H1 (cell line): ENCODE measurements at regions not wholly inside any gene's neighbourhood (a gene's known extent, or its start where the extent isn't known, plus 50 kb on each side); places are given as distances from the start of the nearest gene placed in this dataset.

Experiments
- CTCF ChIA-PET: fragments of 300-600 bp; sonication (Branson Sonifier 250); formaldehyde crosslinking; loops from one replicate; lab custom pipeline; 2021; ENCODE audit not compliant: partially characterized antibody; lab: Charles Lee
- POLR2A ChIA-PET: fragments of 300-600 bp; sonication (Branson Sonifier 250); formaldehyde crosslinking; loops from one replicate; lab custom pipeline; 2021; ENCODE audit warnings: inconsistent platforms; ENCODE audit not compliant: partially characterized antibody; lab: Charles Lee
- DNase-seq, 2 experiments: peaks; one replicate each; pipeline versions ENCODE4 v3.0.0 to v3.0.0-alpha.2; 2010 to 2022; ENCODE audit warnings: low spot score in 2 of 2, low read depth in 1 of 2, mixed read lengths in 1 of 2
- FAIRE-seq: peaks from 2 replicates; lab custom pipeline; 2011; peaks lifted over from hg19 to GRCh38; lab: Jason Lieb, UNC
- H2AFZ ChIP-seq: 2 replicates; pipeline ENCODE4 v1.8.1; 2012; ENCODE audit warnings: low read length, inconsistent platforms
- H2AK5ac ChIP-seq: 2 replicates; pipeline ENCODE4 v1.6.1; 2013; ENCODE audit warnings: low read depth, low read length
- H2BK120ac ChIP-seq: replicated peaks from 2 replicates; pipeline ENCODE3; 2013; ENCODE audit warnings: low read depth, low read length, inconsistent platforms
- H2BK12ac ChIP-seq: 2 replicates; pipeline ENCODE4 v1.6.1; 2013; ENCODE audit warnings: low read depth, low read length
- H2BK15ac ChIP-seq: 2 replicates; pipeline ENCODE4 v1.6.1; 2013; ENCODE audit warnings: low read length
- H2BK20ac ChIP-seq: 2 replicates; pipeline ENCODE4 v1.6.1; 2013; ENCODE audit warnings: low read length
- H2BK5ac ChIP-seq: 2 replicates; pipeline ENCODE4 v1.6.1; 2013; ENCODE audit warnings: low read depth, low read length
- H3K14ac ChIP-seq: 2 replicates; pipeline ENCODE4 v1.6.1; 2013; ENCODE audit warnings: inconsistent platforms; ENCODE audit not compliant: insufficient read length
- H3K18ac ChIP-seq: 2 replicates; pipeline ENCODE4 v1.6.1; 2013; ENCODE audit warnings: low read length; ENCODE audit errors: extremely low read depth
- H3K23ac ChIP-seq: 2 replicates; pipeline ENCODE4 v1.6.1; 2013; ENCODE audit warnings: inconsistent platforms; ENCODE audit not compliant: insufficient read length
- H3K23me2 ChIP-seq: 2 replicates; pipeline ENCODE4 v1.6.1; 2013; ENCODE audit warnings: low read depth, low read length
- H3K27ac ChIP-seq: 2 replicates; pipeline ENCODE4 v1.6.1; 2011; ENCODE audit warnings: low read depth, low read length, inconsistent platforms
- H3K27me3 ChIP-seq, 4 experiments: replicated peaks in 1 of 4; 1 replicate in 1 of 4; 2 replicates in 3 of 4; pipeline versions ENCODE4 v1.6.1 to v1.8.1; 2011 to 2013; ENCODE audit warnings: low read length in 3 of 4, mild to moderate bottlenecking in 3 of 4, inconsistent platforms in 2 of 4, mixed read lengths in 2 of 4, moderate library complexity in 1 of 4; ENCODE audit not compliant: control insufficient read depth in 3 of 4, insufficient read depth in 3 of 4; ENCODE audit errors: extremely low read depth in 1 of 4
- H3K36me3 ChIP-seq, 4 experiments: 2 replicates each; pipeline versions ENCODE4 v1.6.1 to v1.8.1; 2011 to 2013; ENCODE audit warnings: mild to moderate bottlenecking in 4 of 4, low read length in 3 of 4, moderate library complexity in 2 of 4, control low read depth in 1 of 4, inconsistent platforms in 1 of 4; ENCODE audit not compliant: insufficient read depth in 4 of 4, control insufficient read depth in 2 of 4
- H3K4ac ChIP-seq: replicated peaks from 2 replicates; pipeline ENCODE3; 2013; ENCODE audit warnings: low read length, low read depth, mixed read lengths, inconsistent platforms; ENCODE audit not compliant: insufficient read length
- H3K4me1 ChIP-seq, 4 experiments: replicated peaks in 1 of 4; 1 replicate in 1 of 4; 2 replicates in 3 of 4; pipeline versions ENCODE4 v1.6.1 to v1.8.1; 2011 to 2013; ENCODE audit warnings: low read length in 3 of 4, inconsistent platforms in 2 of 4, mixed read lengths in 1 of 4; ENCODE audit not compliant: insufficient read depth in 4 of 4, control insufficient read depth in 3 of 4
- H3K4me2 ChIP-seq, 2 experiments: 2 replicates each; pipeline versions ENCODE4 v1.6.1 to v1.8.1; 2011 to 2013; ENCODE audit warnings: low read depth in 2 of 2, low read length in 2 of 2, control low read depth in 1 of 2, inconsistent platforms in 1 of 2, mild to moderate bottlenecking in 1 of 2; ENCODE audit not compliant: insufficient read depth in 1 of 2
- H3K4me3 ChIP-seq, 4 experiments: fragments of 200-600, 300-600 bp in 1 of 4; sonication (generic), shearing (Covaris generic), sonication (Bioruptor Twin) in 1 of 4; 2 replicates each; pipeline versions ENCODE4 v1.5.1 to v1.8.1; 2011 to 2016; ENCODE audit warnings: low read length in 4 of 4, low read depth in 3 of 4, control low read depth in 2 of 4, inconsistent platforms in 2 of 4, mild to moderate bottlenecking in 2 of 4, mixed read lengths in 1 of 4, moderate library complexity in 1 of 4; ENCODE audit not compliant: insufficient read depth in 2 of 4; ENCODE audit errors: extremely low read depth in 1 of 4
- H3K56ac ChIP-seq: replicated peaks from 2 replicates; pipeline ENCODE3; 2013; ENCODE audit warnings: low read depth, mild to moderate bottlenecking, mixed read lengths, low read length, inconsistent platforms; ENCODE audit not compliant: insufficient read length
- H3K79me1 ChIP-seq: 2 replicates; pipeline ENCODE4 v1.6.1; 2013; ENCODE audit warnings: low read depth, low read length, control low read depth
- H3K79me2 ChIP-seq, 2 experiments: 2 replicates each; pipeline versions ENCODE4 v1.6.1 to v1.8.1; 2012 to 2013; ENCODE audit warnings: low read length in 2 of 2, mild to moderate bottlenecking in 2 of 2, inconsistent platforms in 1 of 2; ENCODE audit not compliant: insufficient read depth in 2 of 2, control insufficient read depth in 1 of 2
- H3K9ac ChIP-seq, 4 experiments: replicated peaks in 1 of 4; 1 replicate in 1 of 4; 2 replicates in 3 of 4; pipeline versions ENCODE4 v1.6.1 to v1.8.1; 2011 to 2013; ENCODE audit warnings: low read depth in 3 of 4, low read length in 3 of 4, control low read depth in 2 of 4, mild to moderate bottlenecking in 2 of 4, moderate library complexity in 2 of 4, inconsistent platforms in 1 of 4; ENCODE audit errors: extremely low read depth in 1 of 4
- H3K9me3 ChIP-seq, 2 experiments: 2 replicates each; pipeline versions ENCODE4 v1.6.1 to v1.8.1; 2012 to 2013; ENCODE audit warnings: mild to moderate bottlenecking in 2 of 2, moderate library complexity in 2 of 2, control low read depth in 1 of 2, inconsistent platforms in 1 of 2, low read depth in 1 of 2, low read length in 1 of 2, mixed read lengths in 1 of 2; ENCODE audit not compliant: insufficient read depth in 2 of 2
- H4K20me1 ChIP-seq, 2 experiments: replicated peaks in 1 of 2; 2 replicates each; pipeline versions ENCODE3 to v1.8.1; 2011 to 2013; ENCODE audit warnings: inconsistent platforms in 2 of 2, low read length in 2 of 2, mild to moderate bottlenecking in 1 of 2; ENCODE audit not compliant: insufficient read depth in 2 of 2, control insufficient read depth in 1 of 2
- H4K5ac ChIP-seq: 2 replicates; pipeline ENCODE4 v1.6.1; 2013; ENCODE audit warnings: low read length, low read depth, mixed read lengths, inconsistent platforms; ENCODE audit not compliant: insufficient read length
- H4K8ac ChIP-seq: 2 replicates; pipeline ENCODE4 v1.8.0; 2013; ENCODE audit warnings: mild to moderate bottlenecking, moderate library complexity, low read length, inconsistent platforms; ENCODE audit not compliant: insufficient read depth; ENCODE audit errors: extremely low read depth
- H4K91ac ChIP-seq: replicated peaks from 2 replicates; pipeline ENCODE3; 2013; ENCODE audit warnings: low read length, mixed read lengths, inconsistent platforms; ENCODE audit not compliant: insufficient read length
- JUND ChIP-seq: IDR thresholded peaks from 2 replicates; pipeline ENCODE4 v1.6.1; 2011; ENCODE audit warnings: mild to moderate bottlenecking, improper control_type of control experiment, low read length
- NANOG ChIP-seq: IDR thresholded peaks from 2 replicates; pipeline ENCODE4 v1.6.1; 2011; ENCODE audit warnings: low read length, low read depth, mild to moderate bottlenecking, inconsistent platforms; ENCODE audit not compliant: insufficient read depth, poor library complexity, severe bottlenecking
- SP2 ChIP-seq: IDR thresholded peaks from 2 replicates; pipeline ENCODE4 v1.6.1; 2012; ENCODE audit warnings: mild to moderate bottlenecking, low read length, inconsistent platforms
- YY1 ChIP-seq: IDR thresholded peaks from 2 replicates; pipeline ENCODE4 v1.6.1; 2011; ENCODE audit warnings: low read depth, mild to moderate bottlenecking, low read length
- ZNF274 ChIP-seq: IDR thresholded peaks from 2 replicates; pipeline ENCODE4 v1.7.0; 2012; ENCODE audit warnings: low read length, borderline replicate concordance; ENCODE audit errors: extremely low read depth

DNA sequence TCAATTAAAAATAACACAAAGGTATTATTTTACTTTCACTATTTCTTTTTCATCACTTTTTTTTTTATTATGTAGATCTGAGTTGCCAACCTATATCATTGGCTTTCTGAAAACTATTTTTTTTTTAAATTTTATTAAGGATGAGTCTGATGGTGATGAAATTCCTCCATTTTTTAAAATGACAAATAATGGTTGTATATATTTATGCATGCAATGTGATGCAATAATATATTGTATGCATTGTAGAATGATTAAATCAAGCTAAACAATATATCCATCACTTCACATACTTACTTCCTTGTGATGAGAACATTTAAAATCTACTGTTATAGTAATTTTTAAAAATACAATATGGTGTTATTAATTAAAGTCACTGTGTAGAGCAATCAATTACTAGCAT lies 1081.6 kb downstream of the CNTNAP5 start:
- no peak overlapping the region for H4K5ac ChIP-seq
- no peaks in the 10 kb centered on the region for H3K79me1 ChIP-seq
- no peak overlapping the region for H3K4ac ChIP-seq
- no peaks in the 10 kb centered on the region for H3K27me3 ChIP-seq
- no peaks in the 10 kb centered on the region for H3K36me3 ChIP-seq
- no peak overlapping the region for H3K27ac ChIP-seq
- FAIRE-seq (no peak), DNase-seq (no peak)
- no peak overlapping the region for H3K23ac ChIP-seq
- no peaks in the 10 kb centered on the region for H3K4me1 ChIP-seq
- H2AK5ac ChIP-seq = no peak overlapping the region
- no peak overlapping the region for H4K8ac ChIP-seq
- CTCF ChIA-PET = no interaction called here
- no peak overlapping the region for H2BK12ac ChIP-seq
- no peak overlapping the region for H3K56ac ChIP-seq
- H3K14ac ChIP-seq = no peak overlapping the region
- H3K18ac ChIP-seq = no peak overlapping the region
- no peak overlapping the region for H2BK5ac ChIP-seq
- H3K23me2 ChIP-seq = no peaks in the 10 kb centered on the region
- H3K4me2 ChIP-seq = no peak overlapping the region
- POLR2A ChIA-PET = no interaction called here
- H2BK15ac ChIP-seq = no peak overlapping the region
- no peak overlapping the region for H2BK120ac ChIP-seq
- TF ChIP-seq ZNF274 (no peak), YY1 (no peak), JUND (no peak), NANOG (no peak), SP2 (no peak)
- no peaks in the 10 kb centered on the region for H3K9me3 ChIP-seq
- no peaks in the 10 kb centered on the region for H4K20me1 ChIP-seq
- H2AFZ ChIP-seq = no peak overlapping the region
- no peak overlapping the region for H3K9ac ChIP-seq
- no peak overlapping the region for H2BK20ac ChIP-seq
- H4K91ac ChIP-seq = no peak overlapping the region
- H3K4me3 ChIP-seq = no peak overlapping the region
- no peaks in the 10 kb centered on the region for H3K79me2 ChIP-seq
